Tibial nerve (tissue), 3 donors: ENCODE measurements at regions not wholly inside any gene's neighbourhood (a gene's known extent, or its start where the extent isn't known, plus 50 kb on each side); places are given as distances from the start of the nearest gene placed in this dataset.

Experiments used
- POLR2A ChIP-seq, 2 donors: fragments of 450-650 bp; IDR thresholded peaks; one replicate each; pipeline ENCODE4 v1.6.1; 2017; ENCODE audit warnings: antibody characterized with exemption in 2 of 2, mild to moderate bottlenecking in 2 of 2, moderate library complexity in 2 of 2
- TF ChIP-seq, protein P1 (sequence below), 5 experiments: fragments of 200-600 bp in 3 of 5; fragments of 450-650 bp in 2 of 5; sonication (generic) in 3 of 5; IDR thresholded peaks; one replicate each; pipeline ENCODE4 v1.5.1; 2016 to 2019; ENCODE audit warnings: antibody characterized with exemption in 5 of 5, mild to moderate bottlenecking in 3 of 5, moderate library complexity in 2 of 5

GRCh38 chr10:59959504-59960018, 53.2 kb upstream of the CCDC6 start:
- TF ChIP-seq, protein P1, sequence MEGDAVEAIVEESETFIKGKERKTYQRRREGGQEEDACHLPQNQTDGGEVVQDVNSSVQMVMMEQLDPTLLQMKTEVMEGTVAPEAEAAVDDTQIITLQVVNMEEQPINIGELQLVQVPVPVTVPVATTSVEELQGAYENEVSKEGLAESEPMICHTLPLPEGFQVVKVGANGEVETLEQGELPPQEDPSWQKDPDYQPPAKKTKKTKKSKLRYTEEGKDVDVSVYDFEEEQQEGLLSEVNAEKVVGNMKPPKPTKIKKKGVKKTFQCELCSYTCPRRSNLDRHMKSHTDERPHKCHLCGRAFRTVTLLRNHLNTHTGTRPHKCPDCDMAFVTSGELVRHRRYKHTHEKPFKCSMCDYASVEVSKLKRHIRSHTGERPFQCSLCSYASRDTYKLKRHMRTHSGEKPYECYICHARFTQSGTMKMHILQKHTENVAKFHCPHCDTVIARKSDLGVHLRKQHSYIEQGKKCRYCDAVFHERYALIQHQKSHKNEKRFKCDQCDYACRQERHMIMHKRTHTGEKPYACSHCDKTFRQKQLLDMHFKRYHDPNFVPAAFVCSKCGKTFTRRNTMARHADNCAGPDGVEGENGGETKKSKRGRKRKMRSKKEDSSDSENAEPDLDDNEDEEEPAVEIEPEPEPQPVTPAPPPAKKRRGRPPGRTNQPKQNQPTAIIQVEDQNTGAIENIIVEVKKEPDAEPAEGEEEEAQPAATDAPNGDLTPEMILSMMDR (IDR thresholded peaks at IDR 0.05) = no peak
- no peak for TF ChIP-seq POLR2A (IDR thresholded peaks at IDR 0.05)
